Cardiac fibroblast (primary cell): ENCODE measurements at regions not wholly inside any gene's neighbourhood (a gene's known extent, or its start where the extent isn't known, plus 50 kb on each side); places are given as distances from the start of the nearest gene placed in this dataset.

Experiments used
- DNase-seq, 2 donors: peaks; one replicate each; pipeline versions ENCODE4 v3.0.0 to v3.0.0-alpha.2; 2010; ENCODE audit warnings: low read depth in 2 of 2
- H3K4me3 ChIP-seq, 2 donors: replicated peaks in 1 of 2; 1 replicate in 1 of 2; 2 replicates in 1 of 2; pipeline ENCODE4 v1.5.1; 2011; ENCODE audit warnings: low read depth in 2 of 2, low read length in 2 of 2, mild to moderate bottlenecking in 2 of 2, moderate library complexity in 1 of 2
- CTCF ChIP-seq: IDR thresholded peaks from one replicate; pipeline ENCODE4 v1.5.1; 2011; ENCODE audit warnings: low read depth, mild to moderate bottlenecking, low read length, inconsistent platforms

- no peak for TF ChIP-seq CTCF
- no peak for DNase-seq
- no peak overlapping the region for H3K4me3 ChIP-seq
Measured at GRCh38 chr16:17647879-17648872, 177.4 kb upstream of the XYLT1 start.

- DNase-seq: no peak
- no peak overlapping the region for H3K4me3 ChIP-seq
- no peak for TF ChIP-seq CTCF
Measured at GRCh38 chr16:17643935-17644334, 173.2 kb upstream of the XYLT1 start.

- no peak for DNase-seq
- H3K4me3 ChIP-seq: no peak overlapping the region
- no peak for TF ChIP-seq CTCF
Measured at GRCh38 chr16:17641990-17642389, 171.2 kb upstream of the XYLT1 start.

GRCh38 chr16:17638134-17638533 is 167.4 kb upstream of the XYLT1 start:
- TF ChIP-seq CTCF: no peak

GRCh38 chr16:17635183-17635582 is 164.4 kb upstream of the XYLT1 start:
- H3K4me3 ChIP-seq: no peak overlapping the region
- TF ChIP-seq CTCF: no peak
- DNase-seq: no peak

More at GRCh38 chr16:17638134-17638533, 167.4 kb upstream of the XYLT1 start:
- no peak for DNase-seq
- no peak overlapping the region for H3K4me3 ChIP-seq

GRCh38 chr16:17633181-17633951 is 162.6 kb upstream of the XYLT1 start:
- no peak overlapping the region for H3K4me3 ChIP-seq
- peak in 1 of 2 donors; percentile 5 for DNase-seq
- no peak for TF ChIP-seq CTCF
